Hematopoietic multipotent progenitor cell treated with erythropoietin and hydrocortisone succinate and interleukin-3 and kit ligand, for 6 days (in vitro differentiated cells): ENCODE measurements at regions not wholly inside any gene's neighbourhood (a gene's known extent, or its start where the extent isn't known, plus 50 kb on each side); places are given as distances from the start of the nearest gene placed in this dataset.
"Not testable (repeated sequence)": the region's sequence is repeated elsewhere in the genome, so short reads cannot be mapped to it uniquely, and the experiment has no call there.

Source experiments
- DNase-seq: peaks from one replicate; pipeline ENCODE4 v3.0.0-alpha.2; 2015

GRCh38 chrX:40530509-40530908 lies 50.3 kb upstream of the ATP6AP2 start:
- DNase-seq, result no peak

- DNase-seq, result no peak
These were observed 53.2 kb upstream of the ATP6AP2 start for GRCh38 chrX:40527543-40527942.

GRCh38 chrX:40526412-40526811 lies 54.4 kb upstream of the ATP6AP2 start:
- no peak for DNase-seq

GRCh38 chrX:40525901-40526300 lies 54.9 kb upstream of the ATP6AP2 start:
- not testable (repeated sequence) for DNase-seq

- DNase-seq, result no peak
These were observed 56.3 kb upstream of the ATP6AP2 start for GRCh38 chrX:40524423-40524822.

- no peak for DNase-seq
These were observed 56.9 kb upstream of the ATP6AP2 start for GRCh38 chrX:40523852-40524251.

- DNase-seq, result no peak
These were observed 58.8 kb upstream of the ATP6AP2 start for GRCh38 chrX:40521868-40522450.

- no peak for DNase-seq
These were observed 66.4 kb upstream of the ATP6AP2 start for GRCh38 chrX:40514376-40514775.

GRCh38 chrX:40513835-40514234 lies 66.9 kb upstream of the ATP6AP2 start:
- no peak for DNase-seq

GRCh38 chrX:40513012-40513411 lies 67.8 kb upstream of the ATP6AP2 start:
- DNase-seq, result no peak

- DNase-seq, result no peak
These were observed 69.5 kb upstream of the ATP6AP2 start for GRCh38 chrX:40511258-40511657.

- DNase-seq, result no peak
These were observed 72.2 kb upstream of the ATP6AP2 start for GRCh38 chrX:40508560-40508959.

GRCh38 chrX:40506201-40506985 lies 74.4 kb upstream of the ATP6AP2 start:
- DNase-seq, result no peak

- no peak for DNase-seq
These were observed 75.8 kb upstream of the ATP6AP2 start for GRCh38 chrX:40504801-40505605.

GRCh38 chrX:40503094-40503493 lies 77.7 kb upstream of the ATP6AP2 start:
- DNase-seq, result no peak

- DNase-seq, result no peak
These were observed 78.1 kb upstream of the ATP6AP2 start for GRCh38 chrX:40502688-40503087.

GRCh38 chrX:40501164-40501855 lies 79.5 kb upstream of the ATP6AP2 start:
- no peak for DNase-seq

GRCh38 chrX:40496728-40497127 lies 84.0 kb upstream of the ATP6AP2 start:
- no peak for DNase-seq

- DNase-seq, result no peak
These were observed 85.1 kb upstream of the ATP6AP2 start for GRCh38 chrX:40495659-40496058.

GRCh38 chrX:40494005-40494404 lies 86.8 kb upstream of the ATP6AP2 start:
- DNase-seq, result no peak

- DNase-seq, result no peak
These were observed 92.5 kb upstream of the ATP6AP2 start for GRCh38 chrX:40488296-40488695.

- no peak for DNase-seq
These were observed 94.8 kb upstream of the ATP6AP2 start for GRCh38 chrX:40485973-40486372.

GRCh38 chrX:40485102-40485826 lies 95.5 kb upstream of the ATP6AP2 start:
- no peak for DNase-seq
